A549 (cell line): ENCODE measurements at regions not wholly inside any gene's neighbourhood (a gene's known extent, or its start where the extent isn't known, plus 50 kb on each side); places are given as distances from the start of the nearest gene placed in this dataset.

Experiments used
- ATAC-seq, 2 experiments: fragments of 200-7000 bp in 1 of 2; fragments of >200 bp in 1 of 2; cut with Nextera tagmentation in 1 of 2; cut with Tn5 transposase in 1 of 2; 3 replicates each; pipeline versions ENCODE4 v1.8.0 to v1.9.1; 2018 to 2020; ENCODE audit warnings: mild to moderate bottlenecking in 1 of 2, moderate library complexity in 1 of 2
- CTCF ChIA-PET: fragments of 300-600 bp; sonication (Branson Sonifier 250); formaldehyde crosslinking; extraction: SDS; loops from one replicate; lab custom pipeline; 2021; ENCODE audit warnings: antibody characterized with exemption, inconsistent platforms; lab: Yijun Ruan, JAX
- POLR2A ChIA-PET: fragments of 350-600 bp; formaldehyde crosslinking; extraction: SDS; loops from one replicate; lab custom pipeline; 2021; ENCODE audit warnings: antibody characterized with exemption, inconsistent platforms; lab: Yijun Ruan, JAX
- DNase-seq, 2 experiments: peaks; one replicate each; pipeline versions ENCODE4 v3.0.0 to v3.0.0-alpha.2; 2011 to 2016; ENCODE audit warnings: low read depth in 1 of 2, low spot score in 1 of 2
- FAIRE-seq: peaks from 2 replicates; lab custom pipeline; 2011; peaks lifted over from hg19 to GRCh38; lab: Jason Lieb, UNC
- H3K27ac ChIP-seq, 2 experiments: fragments of >200 bp; sonication (Bioruptor Twin); formaldehyde crosslinking; 3 replicates each; pipeline ENCODE4 v1.5.1; 2016 to 2017
- H3K4me1 ChIP-seq: fragments of >200 bp; sonication (Bioruptor Twin); formaldehyde crosslinking; 3 replicates; pipeline ENCODE4 v1.6.1; 2016
- H3K4me2 ChIP-seq: fragments of >200 bp; sonication (Bioruptor Twin); formaldehyde crosslinking; 3 replicates; pipeline ENCODE4 v1.6.1; 2016
- H3K4me3 ChIP-seq: fragments of >200 bp; sonication (Bioruptor Twin); formaldehyde crosslinking; 3 replicates; pipeline ENCODE4 v1.5.1; 2016
- H3K9me3 ChIP-seq: fragments of >200 bp; sonication (Bioruptor Twin); formaldehyde crosslinking; 3 replicates; pipeline ENCODE4 v1.6.1; 2016
- BHLHE40 ChIP-seq: IDR thresholded peaks from 2 replicates; pipeline ENCODE4 v1.6.1; 2012; ENCODE audit warnings: low read depth, low read length, inconsistent platforms
- CHD2 ChIP-seq: fragments of 150-350 bp; IDR thresholded peaks from 2 replicates; pipeline ENCODE4 v1.6.1; 2014; ENCODE audit warnings: low read length; ENCODE audit not compliant: partially characterized antibody
- CHD4 ChIP-seq: fragments of 200-600 bp; sonication (generic); IDR thresholded peaks from 2 replicates; pipeline ENCODE4 v1.6.1; 2016; ENCODE audit warnings: antibody characterized with exemption, mild to moderate bottlenecking, borderline replicate concordance
- EHMT2 ChIP-seq: fragments of 200-600 bp; sonication (generic); IDR thresholded peaks from 2 replicates; pipeline ENCODE4 v1.6.1; 2016; ENCODE audit warnings: antibody characterized with exemption, low read depth, mild to moderate bottlenecking, moderate library complexity
- EP300 ChIP-seq, 2 experiments: fragments of >200 bp; sonication (Bioruptor Twin); formaldehyde crosslinking; IDR thresholded peaks; 2 replicates in 1 of 2; 3 replicates in 1 of 2; pipeline ENCODE4 v1.6.1; 2016 to 2017
- ESRRA ChIP-seq: fragments of 150-350 bp; IDR thresholded peaks from 2 replicates; pipeline ENCODE4 v1.6.1; 2014; ENCODE audit warnings: mild to moderate bottlenecking, low read length, borderline replicate concordance
- HDAC2 ChIP-seq: fragments of 200-600 bp; sonication (generic); IDR thresholded peaks from 2 replicates; pipeline ENCODE4 v1.6.1; 2016
- HOXA7 ChIP-seq: fragments of 250-450 bp; sonication (Bioruptor Pico); IDR thresholded peaks from 2 replicates; pipeline ENCODE4 v1.5.0; 2020; ENCODE audit warnings: mild to moderate bottlenecking, moderate library complexity
- HOXB13 ChIP-seq: fragments of 250-450 bp; sonication (Bioruptor Pico); IDR thresholded peaks from 2 replicates; pipeline ENCODE4 v1.5.0; 2020; ENCODE audit warnings: low read depth, mild to moderate bottlenecking, moderate library complexity
- KDM1A ChIP-seq: fragments of 200-600 bp; sonication (generic); IDR thresholded peaks from 2 replicates; pipeline ENCODE4 v1.6.1; 2016; ENCODE audit warnings: low read depth, mild to moderate bottlenecking
- KDM5A ChIP-seq: fragments of 200-600 bp; sonication (generic); IDR thresholded peaks from 2 replicates; pipeline ENCODE4 v1.6.1; 2016; ENCODE audit warnings: antibody characterized with exemption, mild to moderate bottlenecking
- MAFK ChIP-seq: fragments of 450-650 bp; IDR thresholded peaks from 2 replicates; pipeline ENCODE4 v1.6.1; 2014; ENCODE audit not compliant: partially characterized antibody
- MAZ ChIP-seq: fragments of 150-350 bp; IDR thresholded peaks from 2 replicates; pipeline ENCODE4 v1.6.1; 2014; ENCODE audit warnings: antibody characterized with exemption, low read depth, low read length, borderline replicate concordance
- MYC ChIP-seq: IDR thresholded peaks from 2 replicates; pipeline ENCODE4 v1.6.1; 2012; ENCODE audit warnings: mild to moderate bottlenecking, inconsistent platforms, low read length, improper control_type of control experiment, borderline replicate concordance
- POLR2A ChIP-seq: IDR thresholded peaks from 2 replicates; pipeline ENCODE4 v1.6.1; 2012; ENCODE audit warnings: mild to moderate bottlenecking, low read length
- RAD21 ChIP-seq, 2 experiments: fragments of >200 bp in 1 of 2; sonication (Bioruptor Twin) in 1 of 2; formaldehyde crosslinking in 1 of 2; IDR thresholded peaks in 1 of 2; conservative IDR thresholded peaks in 1 of 2; 2 replicates in 1 of 2; 3 replicates in 1 of 2; pipeline ENCODE4 v1.6.1; 2012 to 2018; ENCODE audit warnings: inconsistent platforms in 1 of 2
- RARB ChIP-seq: fragments of 250-450 bp; sonication (Bioruptor Pico); IDR thresholded peaks from 2 replicates; pipeline ENCODE4 v1.8.0; 2021; ENCODE audit warnings: mild to moderate bottlenecking, moderate library complexity
- RCOR1 ChIP-seq: fragments of 150-350 bp; IDR thresholded peaks from 2 replicates; pipeline ENCODE4 v1.6.1; 2014; ENCODE audit warnings: antibody characterized with exemption, low read length, low read depth
- RFX5 ChIP-seq: fragments of 450-650 bp; IDR thresholded peaks from 2 replicates; pipeline ENCODE4 v1.7.1; 2014; ENCODE audit warnings: antibody characterized with exemption, mild to moderate bottlenecking, moderate library complexity
- SMC3 ChIP-seq: fragments of >200 bp; sonication (Bioruptor Twin); formaldehyde crosslinking; IDR thresholded peaks from 3 replicates; pipeline ENCODE4 v1.6.1; 2018; ENCODE audit warnings: inconsistent platforms
- TFCP2L1 ChIP-seq: fragments of 250-450 bp; sonication (Bioruptor Pico); IDR thresholded peaks from 2 replicates; pipeline ENCODE4 v1.5.0; 2021; ENCODE audit warnings: mild to moderate bottlenecking
- ZNF302 ChIP-seq: fragments of 250-450 bp; sonication (Bioruptor Pico); IDR thresholded peaks from 2 replicates; pipeline ENCODE4 v1.9.0; 2021; ENCODE audit warnings: inconsistent platforms, mild to moderate bottlenecking, moderate library complexity
- WGBS: methylation state at CpG from one replicate; pipeline ENCODE4 v1.1.6; 2017; ENCODE audit errors: missing lambda C conversion rate; 5-methylcytosine and 5-hydroxymethylcytosine counted together
- TF ChIP-seq, protein P1 (sequence below): fragments of 250-450 bp; sonication (Bioruptor Pico); IDR thresholded peaks from 2 replicates; pipeline ENCODE4 v1.5.0; 2020; ENCODE audit warnings: low read depth, mild to moderate bottlenecking, moderate library complexity
- TF ChIP-seq, protein P2 (sequence below): fragments of 150-350 bp; IDR thresholded peaks from 2 replicates; pipeline ENCODE4 v1.6.1; 2014; ENCODE audit warnings: low read depth, mild to moderate bottlenecking, low read length
- TF ChIP-seq, protein P3 (sequence below): IDR thresholded peaks from 2 replicates; pipeline ENCODE4 v1.6.1; 2012; ENCODE audit warnings: low read depth, borderline replicate concordance

DNA sequence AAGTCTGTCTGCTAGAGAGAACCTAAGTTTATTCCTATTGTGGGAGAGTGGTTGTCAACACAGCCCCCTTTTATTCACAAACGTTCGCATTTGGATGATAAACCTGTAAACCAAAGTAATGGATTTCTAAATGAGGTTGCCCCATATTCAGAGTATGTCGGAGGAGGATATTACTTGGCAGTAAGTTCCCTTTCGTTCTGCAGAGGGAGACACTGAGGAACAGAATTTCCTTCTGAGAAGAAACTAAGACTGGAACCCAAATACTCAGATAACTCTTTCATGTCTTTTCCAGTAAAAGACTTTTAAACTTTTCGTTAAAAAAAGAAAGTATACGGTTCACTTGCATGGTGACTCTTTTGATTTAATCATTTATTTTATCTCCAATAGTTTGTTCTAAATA lies 754.6 kb upstream of the MMS22L start (continued):
- TF ChIP-seq ZNF302 (CRISPR knock-in tag) (no peak), RCOR1 (no peak), ESRRA (no peak), BHLHE40 (no peak), MAFK (no peak), HDAC2 (no peak)
- TF ChIP-seq, all 56 proteins: peak for 0

DNA sequence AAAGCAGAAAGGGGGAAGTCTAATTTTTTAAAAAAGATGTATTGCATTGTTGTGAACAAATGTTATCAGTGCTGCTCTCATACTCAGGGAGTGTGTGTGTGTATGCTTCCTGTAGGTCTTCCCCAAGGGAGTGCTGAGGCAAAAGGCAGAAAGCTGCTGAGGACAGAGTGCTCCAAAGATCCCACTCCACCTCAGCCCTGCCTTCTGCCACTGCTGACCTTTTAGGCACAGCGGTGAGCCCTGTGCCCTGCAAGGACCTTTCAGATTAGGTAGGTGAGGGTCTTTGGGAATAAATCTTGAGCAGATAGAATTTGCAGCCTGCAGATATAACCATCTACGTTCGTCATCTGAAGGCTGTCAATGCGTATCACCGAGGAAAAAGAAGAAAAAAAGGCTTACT lies 756.4 kb upstream of the MMS22L start:
- no peak overlapping the region for H3K27ac ChIP-seq
- WGBS: 36% methylated on average over 5 of the region's 5 CpGs
- DNase-seq (no peak), FAIRE-seq (no peak), ATAC-seq (no peak)
- POLR2A ChIA-PET: no interaction called here
- H3K4me1 ChIP-seq: no peaks in the 10 kb centered on the region
- H3K9me3 ChIP-seq: no peaks in the 10 kb centered on the region
- TF ChIP-seq CHD2: no peak
- no peak for TF ChIP-seq HOXB13 (CRISPR knock-in tag)
- no peak for TF ChIP-seq MAZ
- no peak for TF ChIP-seq POLR2A
- TF ChIP-seq SMC3: no peak
- TF ChIP-seq, protein P1, sequence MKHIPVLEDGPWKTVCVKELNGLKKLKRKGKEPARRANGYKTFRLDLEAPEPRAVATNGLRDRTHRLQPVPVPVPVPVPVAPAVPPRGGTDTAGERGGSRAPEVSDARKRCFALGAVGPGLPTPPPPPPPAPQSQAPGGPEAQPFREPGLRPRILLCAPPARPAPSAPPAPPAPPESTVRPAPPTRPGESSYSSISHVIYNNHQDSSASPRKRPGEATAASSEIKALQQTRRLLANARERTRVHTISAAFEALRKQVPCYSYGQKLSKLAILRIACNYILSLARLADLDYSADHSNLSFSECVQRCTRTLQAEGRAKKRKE (CRISPR knock-in tag): no peak
- no peak for TF ChIP-seq TFCP2L1
- TF ChIP-seq, protein P2, sequence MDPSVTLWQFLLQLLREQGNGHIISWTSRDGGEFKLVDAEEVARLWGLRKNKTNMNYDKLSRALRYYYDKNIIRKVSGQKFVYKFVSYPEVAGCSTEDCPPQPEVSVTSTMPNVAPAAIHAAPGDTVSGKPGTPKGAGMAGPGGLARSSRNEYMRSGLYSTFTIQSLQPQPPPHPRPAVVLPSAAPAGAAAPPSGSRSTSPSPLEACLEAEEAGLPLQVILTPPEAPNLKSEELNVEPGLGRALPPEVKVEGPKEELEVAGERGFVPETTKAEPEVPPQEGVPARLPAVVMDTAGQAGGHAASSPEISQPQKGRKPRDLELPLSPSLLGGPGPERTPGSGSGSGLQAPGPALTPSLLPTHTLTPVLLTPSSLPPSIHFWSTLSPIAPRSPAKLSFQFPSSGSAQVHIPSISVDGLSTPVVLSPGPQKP: no peak
- no peak for TF ChIP-seq EHMT2
- TF ChIP-seq CHD4: no peak
- TF ChIP-seq, protein P3, sequence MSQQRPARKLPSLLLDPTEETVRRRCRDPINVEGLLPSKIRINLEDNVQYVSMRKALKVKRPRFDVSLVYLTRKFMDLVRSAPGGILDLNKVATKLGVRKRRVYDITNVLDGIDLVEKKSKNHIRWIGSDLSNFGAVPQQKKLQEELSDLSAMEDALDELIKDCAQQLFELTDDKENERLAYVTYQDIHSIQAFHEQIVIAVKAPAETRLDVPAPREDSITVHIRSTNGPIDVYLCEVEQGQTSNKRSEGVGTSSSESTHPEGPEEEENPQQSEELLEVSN: no peak
- no peak for TF ChIP-seq RFX5
- TF ChIP-seq KDM1A: no peak
- CTCF ChIA-PET: no interaction called here
- H3K4me2 ChIP-seq: no peak overlapping the region
- H3K4me3 ChIP-seq: no peak overlapping the region

DNA sequence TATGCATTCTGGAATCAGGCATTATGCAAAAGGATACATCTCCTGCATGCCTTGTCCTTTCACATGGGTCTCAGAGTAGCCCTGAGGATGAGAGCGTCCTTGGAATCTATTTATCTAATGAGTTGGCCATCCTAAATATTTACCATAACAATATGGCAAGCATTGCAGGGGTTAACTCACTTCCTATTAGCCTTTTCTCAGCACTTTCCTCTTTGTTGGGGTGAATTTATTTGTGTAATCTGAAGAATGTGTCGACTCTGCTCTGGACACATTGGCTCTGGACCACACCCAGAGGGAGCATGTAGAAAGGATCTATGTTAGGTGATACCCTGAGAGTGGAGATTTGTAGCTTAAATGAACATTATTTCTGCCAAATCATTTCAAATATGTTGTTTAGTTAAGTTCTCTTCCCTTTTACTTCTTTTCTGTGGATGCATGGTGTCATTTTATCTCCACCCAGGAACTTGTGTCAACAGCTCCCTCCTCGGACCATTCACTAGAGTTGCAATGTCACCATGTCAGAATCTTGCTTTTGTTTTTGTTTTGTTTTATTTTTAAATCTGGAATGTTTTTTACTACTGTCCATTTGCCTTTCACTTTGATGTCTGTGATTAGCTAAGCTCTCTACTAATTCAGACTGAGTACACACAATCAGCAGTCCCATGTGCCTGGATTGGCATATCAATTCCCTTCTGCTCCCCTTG lies 757.0 kb upstream of the MMS22L start:
- Histone ChIP-seq H3K4me2 (no peak overlapping the region), H3K4me3 (no peak overlapping the region), H3K4me1 (no peaks in the 10 kb centered on the region), H3K27ac (no peak overlapping the region), H3K9me3 (no peaks in the 10 kb centered on the region)
- ChIA-PET CTCF (no interaction called here), POLR2A (no interaction called here)
- no peak for ATAC-seq
- WGBS: 19% methylated on average over 3 of the region's 3 CpGs
- TF ChIP-seq EP300 (IDR thresholded peaks at IDR 0.05): no peak
- 0 out of 5 replicates have a peak, but pooled peaks of 1 of the 2 experiments have one; percentile 7 for TF ChIP-seq RAD21 (conservative IDR thresholded peaks at IDR 0.05 in 1 of 2, IDR thresholded peaks at IDR 0.05 in 1 of 2)
- no peak for FAIRE-seq
- no peak for DNase-seq

DNA sequence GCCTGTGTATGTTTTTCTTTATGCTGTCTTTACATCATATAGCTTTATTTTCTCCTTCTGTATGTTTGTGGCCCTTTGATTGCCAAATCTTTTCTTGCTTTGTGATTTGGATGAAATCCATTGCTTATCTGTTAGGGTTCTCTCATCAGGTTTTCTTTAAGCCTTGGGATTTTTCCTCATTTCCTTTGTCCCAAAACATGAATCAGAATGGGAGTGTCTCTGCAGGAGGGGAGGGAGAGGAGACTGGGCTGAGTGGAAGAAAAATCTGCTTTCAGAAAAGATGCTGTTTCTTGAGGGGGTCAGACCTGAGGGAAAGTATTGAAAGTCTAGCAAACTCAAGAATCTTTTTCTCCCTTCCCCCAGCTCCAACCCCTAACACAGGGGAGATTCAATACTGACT lies 758.0 kb upstream of the MMS22L start:
- Histone ChIP-seq H3K27ac (no peak overlapping the region), H3K4me1 (no peaks in the 10 kb centered on the region), H3K4me3 (no peak overlapping the region), H3K4me2 (no peak overlapping the region), H3K9me3 (no peaks in the 10 kb centered on the region)
- ATAC-seq (no peak), FAIRE-seq (no peak), DNase-seq (no peak)
- POLR2A ChIA-PET: no interaction called here
- CTCF ChIA-PET: no interaction called here
- TF ChIP-seq KDM5A (no peak), KDM1A (no peak), RARB (CRISPR knock-in tag) (no peak), CHD4 (no peak), MYC (no peak), HOXA7 (CRISPR knock-in tag) (no peak)
